DMS 273 (cell line): ENCODE measurements at regions not wholly inside any gene's neighbourhood (a gene's known extent, or its start where the extent isn't known, plus 50 kb on each side); places are given as distances from the start of the nearest gene placed in this dataset.

ENCODE experiments used
- DNase-seq: peaks from one replicate; lab custom pipeline; 2025; ENCODE audit not compliant: unreplicated experiment; lab: John Stamatoyannopoulos, UW

DNA sequence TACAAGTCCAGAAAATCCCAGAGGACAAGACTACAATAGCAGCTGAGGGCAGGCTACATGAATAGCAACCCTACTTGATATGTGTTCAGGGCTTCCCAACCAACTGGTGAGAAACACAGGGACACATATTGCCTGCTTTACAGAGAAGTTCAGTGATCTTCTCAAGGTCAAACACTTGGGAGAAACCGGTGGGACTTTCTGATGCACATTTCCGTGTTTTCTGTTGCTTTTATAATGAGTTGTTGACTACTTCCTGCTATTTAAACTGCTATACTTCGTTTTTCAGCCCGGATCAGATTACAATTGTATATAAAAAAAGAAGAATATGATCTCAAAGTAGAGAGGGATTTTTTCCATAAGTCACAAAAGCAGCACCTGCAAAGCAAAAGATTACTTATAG, 175.1 kb downstream of the SNX18 start:
- DNase-seq = no peak

DNA sequence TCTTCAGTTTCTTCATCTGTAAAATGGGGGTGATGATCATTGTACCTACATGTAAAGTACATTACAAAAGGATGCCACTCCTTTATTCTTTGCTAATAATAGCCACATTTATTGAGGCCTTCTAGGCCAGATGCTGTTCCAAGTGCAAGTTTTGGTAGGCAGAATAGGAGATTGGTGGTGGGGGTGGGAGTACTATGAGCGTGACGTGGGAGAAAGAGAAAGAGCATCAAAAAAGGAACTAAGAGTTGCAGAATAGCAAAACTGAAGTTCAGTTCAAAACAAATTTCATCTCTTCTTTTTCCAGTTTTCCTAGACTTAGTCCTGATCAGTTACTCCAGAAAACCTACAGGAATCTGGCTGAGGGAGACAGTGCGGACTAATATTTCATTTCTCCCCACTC, 174.1 kb downstream of the SNX18 start:
- DNase-seq = no peak

DNA sequence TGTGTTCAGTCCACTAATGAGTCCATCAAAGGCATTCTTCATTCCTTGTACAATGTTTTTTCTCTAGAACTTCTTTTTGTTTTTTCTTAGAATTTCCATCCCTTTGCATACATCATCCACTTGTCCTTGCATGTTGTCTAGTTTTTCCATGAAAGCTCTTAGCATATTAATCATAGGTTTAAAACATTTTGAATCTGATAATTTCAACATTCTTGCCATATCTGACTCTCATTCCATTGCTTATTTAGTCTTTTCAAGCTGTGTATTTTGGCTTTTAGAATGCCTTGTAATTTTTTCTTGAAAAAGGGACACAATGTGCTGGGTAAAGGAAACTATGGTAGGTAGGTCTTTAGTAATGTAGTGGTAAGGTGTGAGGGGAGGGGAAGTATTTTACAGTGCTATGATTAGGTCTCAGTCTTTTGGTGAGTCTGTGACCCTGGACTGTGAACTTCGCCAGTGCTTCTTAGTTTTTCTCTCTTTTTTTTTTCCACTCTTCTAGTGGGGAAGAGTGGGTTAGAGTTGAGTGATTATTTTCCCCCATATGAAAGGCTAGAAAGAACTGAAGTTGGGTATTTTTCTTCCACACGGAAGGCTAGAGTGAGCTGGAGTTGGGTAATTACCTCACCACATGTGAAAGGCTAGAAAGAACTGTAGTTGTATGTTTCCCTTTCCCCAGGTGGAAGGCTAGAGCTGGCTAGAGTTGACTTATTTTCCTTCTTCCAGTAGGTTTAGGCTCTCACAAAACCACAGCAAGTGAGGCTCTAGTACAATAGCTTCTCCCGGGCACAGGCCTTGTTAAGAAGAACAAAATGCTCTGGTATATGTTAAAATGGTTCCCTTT, 172.1 kb downstream of the SNX18 start:
- no peak for DNase-seq

DNA sequence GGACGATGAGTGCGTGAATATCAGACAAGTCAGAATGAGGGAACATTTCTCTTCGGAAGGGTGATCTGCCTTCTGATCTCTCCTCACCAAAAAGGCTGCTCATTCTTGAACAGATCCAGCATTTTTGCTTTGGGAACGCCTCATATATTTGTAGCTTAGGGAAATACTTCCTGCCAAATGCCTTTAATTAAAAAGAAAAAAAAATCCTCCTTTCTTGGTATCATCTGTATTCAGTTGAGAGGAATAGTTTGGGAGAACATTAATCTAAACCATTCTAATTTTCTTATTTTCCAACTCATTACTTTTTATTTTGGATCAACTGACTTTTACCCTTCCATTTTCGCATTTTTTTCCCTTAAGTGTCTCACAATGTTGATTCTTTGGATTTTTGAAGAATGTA, 163.4 kb downstream of the SNX18 start:
- DNase-seq = no peak

DNA sequence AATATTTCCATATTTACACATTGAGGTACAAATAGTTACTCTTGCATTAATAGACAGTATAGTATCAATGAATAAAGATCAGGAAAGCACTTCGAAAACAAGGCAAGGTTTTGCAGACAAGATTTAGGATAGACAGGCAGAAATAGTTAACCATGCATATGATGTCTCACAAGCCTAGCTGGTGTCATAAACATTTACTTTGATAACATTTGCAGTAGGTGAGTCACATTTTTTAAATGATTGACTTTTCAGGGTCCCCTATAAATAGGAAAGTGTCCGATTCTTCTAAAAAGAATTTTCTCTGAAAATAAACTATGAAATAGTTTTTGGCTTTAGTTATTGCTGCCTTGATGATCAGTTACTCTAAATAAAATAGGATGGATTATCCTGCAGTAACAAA, 162.1 kb downstream of the SNX18 start:
- no peak for DNase-seq

DNA sequence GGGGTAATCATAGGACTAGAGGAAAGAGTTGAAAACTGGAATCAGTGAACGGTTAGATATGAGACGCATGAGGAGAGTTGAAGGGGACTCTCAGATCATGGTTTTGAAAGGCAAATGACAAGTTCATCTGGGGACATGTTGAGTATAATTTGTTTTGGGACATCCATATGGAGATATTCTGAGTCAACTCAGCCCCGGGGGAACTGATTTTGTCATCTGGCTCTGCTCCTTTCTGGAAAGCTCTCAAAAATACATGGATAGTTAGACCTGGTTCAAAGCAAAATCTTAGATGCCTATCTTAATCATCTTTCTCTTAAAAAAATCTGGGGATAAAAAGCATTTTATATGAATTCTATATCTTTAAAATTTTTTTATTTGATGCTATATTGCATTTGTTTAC, 161.2 kb downstream of the SNX18 start:
- peak; percentile 64 for DNase-seq

DNA sequence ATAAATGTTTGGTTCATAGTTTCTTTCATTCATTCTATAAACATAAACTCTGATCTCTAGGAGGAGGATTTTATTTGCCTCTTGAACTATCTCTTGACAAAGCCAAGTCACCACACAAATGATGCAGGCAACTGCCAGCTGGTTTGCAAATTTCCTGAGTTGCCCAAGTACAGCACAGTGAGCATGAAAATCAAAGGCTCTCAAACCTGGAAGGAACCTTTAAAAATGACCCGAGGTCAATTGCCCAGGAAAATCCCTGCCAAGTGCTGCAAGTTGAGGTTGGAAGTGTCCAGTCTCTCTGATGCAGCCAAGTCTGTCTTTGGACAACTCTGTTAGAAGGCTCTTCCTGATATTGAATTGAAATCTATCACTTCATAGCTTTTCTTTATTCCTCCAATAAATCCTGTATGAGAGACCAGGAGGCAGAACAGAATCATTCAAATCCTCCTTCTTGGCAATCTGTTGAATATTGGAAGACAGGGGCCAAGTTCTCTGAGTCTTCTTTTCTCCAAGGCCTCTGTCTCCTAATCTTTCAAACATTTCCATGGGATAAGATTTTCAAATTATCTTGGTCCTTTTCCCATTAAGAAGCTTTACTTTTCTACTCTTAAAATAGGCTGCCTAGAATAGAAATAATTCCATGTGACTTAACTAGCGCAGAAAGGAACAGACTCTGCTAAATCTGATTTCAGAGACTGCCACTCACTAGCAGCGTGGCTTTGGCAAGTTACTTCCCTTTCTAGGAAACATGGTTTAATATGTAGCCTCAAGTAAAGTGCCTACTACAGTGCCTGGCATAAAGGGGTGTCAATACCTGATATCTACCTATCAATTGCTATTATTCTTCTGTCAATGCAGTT, 159.2 kb downstream of the SNX18 start:
- DNase-seq = no peak

DNA sequence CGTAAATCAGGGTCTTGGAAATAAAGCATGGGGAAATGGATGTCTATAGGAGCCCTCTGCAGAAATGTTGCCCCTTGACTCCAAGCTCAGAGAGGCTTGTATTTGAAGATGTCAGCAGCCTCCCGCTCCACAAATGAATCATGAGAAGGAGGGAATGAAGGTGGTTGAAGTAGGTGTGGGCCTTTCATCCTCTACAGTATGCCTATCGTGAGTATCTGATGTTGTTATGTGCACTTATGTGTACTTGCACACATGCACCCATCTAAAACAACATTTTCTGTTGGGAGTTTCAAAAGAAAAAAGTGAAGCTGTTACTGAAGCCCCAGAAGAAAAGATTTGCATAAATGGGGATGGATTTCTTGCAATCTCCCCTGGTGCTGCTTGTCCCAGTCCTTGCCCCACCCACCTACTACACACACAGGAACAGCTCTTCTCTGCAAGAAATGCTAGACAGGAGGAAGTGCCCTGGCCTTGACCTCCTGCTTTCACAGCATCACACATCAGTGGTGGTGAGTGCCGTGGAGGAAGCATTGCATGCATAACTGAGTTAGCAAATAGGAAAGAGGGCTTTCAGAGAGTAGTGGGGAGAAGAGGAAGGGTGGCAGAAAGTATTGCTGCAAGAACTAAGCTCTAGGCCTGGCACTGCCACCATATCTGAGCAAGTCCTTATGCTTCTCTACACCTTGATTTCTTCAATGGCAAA, 156.1 kb downstream of the SNX18 start:
- DNase-seq = no peak

DNA sequence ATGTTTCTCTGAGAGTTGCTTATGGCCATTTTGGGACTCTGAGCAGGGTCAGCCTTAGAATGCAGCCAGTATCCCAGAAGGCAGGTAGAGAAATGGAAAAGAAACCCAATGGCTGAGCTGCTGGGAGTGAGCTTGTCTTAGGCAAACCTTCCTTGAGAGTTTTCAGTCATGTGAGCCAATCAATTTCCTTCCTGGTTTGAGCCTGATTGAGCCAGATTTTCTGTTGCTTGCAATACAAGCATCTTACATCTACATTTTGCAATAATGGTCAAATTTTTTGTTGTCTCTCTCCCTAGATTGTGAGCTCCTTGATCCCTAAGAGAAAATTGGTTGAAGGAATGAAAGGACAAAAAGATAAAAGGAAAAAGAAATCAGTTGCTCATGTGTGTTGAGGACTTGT, 155.3 kb downstream of the SNX18 start:
- no peak for DNase-seq

DNA sequence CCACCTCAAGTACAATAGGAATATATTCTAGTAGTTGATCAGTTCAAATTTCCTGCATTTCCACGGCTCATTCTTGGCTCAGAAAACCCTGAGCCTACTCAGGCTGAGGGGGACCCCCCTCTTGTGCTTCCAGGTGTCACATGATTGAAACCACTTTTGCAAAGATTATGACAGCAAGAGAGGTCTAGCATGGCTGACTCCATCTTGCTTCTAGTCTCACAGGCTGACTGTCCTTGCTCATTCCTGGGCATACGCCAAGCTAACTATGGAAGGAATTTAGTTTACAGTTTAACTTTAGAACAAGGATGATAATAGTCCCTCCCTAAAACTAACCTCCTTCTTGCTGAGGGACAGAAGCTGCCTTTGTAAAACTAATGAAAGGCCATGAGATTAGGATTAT, 154.1 kb downstream of the SNX18 start:
- DNase-seq = no peak

DNA sequence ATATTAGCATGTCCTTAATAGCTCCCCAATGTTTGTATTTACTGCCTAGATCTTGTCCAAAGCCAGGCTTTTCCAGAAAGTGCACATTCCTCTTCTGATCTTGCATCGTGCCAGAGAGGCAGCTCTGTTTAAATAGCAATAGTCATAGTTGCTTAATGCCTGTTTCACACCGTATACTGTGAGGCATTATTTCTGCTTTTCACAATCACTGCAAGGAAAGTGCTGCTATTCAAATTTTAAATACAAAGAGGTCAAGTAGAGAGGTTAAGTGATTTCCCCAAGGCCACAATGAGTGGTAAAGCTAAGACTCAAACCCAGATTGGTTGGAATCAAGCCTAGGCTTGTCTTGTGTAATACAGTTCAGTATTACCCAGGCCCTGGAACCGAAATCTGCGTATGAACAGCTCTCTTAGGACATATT, 153.6 kb downstream of the SNX18 start:
- peak; percentile 22 for DNase-seq

DNA sequence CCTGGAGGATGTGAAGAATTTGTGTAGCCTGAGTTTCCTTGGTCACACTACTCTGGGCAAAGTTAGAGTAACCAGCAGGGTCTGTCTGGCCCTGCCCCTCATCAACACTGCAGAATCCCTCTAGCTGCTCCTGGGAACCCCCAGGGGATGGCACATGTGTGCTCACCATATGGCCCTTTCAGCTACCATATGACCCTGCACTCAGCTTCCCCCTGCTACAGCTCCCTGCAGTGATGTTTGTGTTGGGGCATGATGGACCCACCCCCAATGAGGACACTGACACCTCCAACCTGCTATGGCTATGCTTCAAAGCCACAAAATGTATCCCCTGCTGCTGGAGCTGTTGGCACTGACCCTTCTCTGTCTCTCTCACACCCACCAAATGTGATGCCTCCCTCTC, 152.7 kb downstream of the SNX18 start:
- peak; percentile 97 for DNase-seq

DNA sequence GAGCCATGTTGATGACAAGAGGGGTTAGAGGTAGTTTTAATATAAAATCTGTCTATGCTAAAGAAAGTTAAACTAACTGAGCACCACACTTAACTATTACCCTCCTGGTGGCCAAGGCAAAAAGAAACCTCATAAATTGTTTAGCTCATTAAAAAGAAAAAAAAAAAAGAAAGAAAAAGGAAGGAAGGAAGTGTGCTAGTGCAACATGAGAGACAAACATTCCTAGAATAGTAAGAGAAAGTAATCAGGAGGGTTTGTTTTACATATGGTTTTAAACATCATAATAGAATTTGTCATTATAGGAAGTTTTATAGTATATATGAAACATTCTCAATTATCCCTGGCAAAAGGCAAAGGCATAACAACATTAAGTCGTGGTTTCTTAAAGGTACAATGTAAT, 152.3 kb downstream of the SNX18 start:
- DNase-seq = peak; percentile 42

DNA sequence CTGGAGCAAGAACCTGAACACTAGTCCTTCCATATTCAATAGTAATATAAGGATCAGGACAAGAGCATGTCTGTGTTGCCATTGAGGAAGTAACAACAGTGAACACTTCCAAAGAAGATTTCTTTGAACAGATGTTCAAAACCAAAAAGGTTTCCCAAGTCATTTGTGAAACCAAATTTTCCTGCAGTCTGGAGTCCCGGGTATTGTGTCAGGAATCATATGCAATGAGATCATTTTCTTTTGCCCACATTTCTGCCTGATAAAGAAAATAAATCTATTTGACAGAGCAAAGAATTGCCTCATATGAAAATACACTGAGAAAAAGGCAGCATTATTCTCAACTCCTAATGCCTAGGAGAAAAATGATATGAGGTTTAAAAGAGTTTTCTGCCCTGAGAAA, 151.7 kb downstream of the SNX18 start:
- peak; percentile 53 for DNase-seq

DNA sequence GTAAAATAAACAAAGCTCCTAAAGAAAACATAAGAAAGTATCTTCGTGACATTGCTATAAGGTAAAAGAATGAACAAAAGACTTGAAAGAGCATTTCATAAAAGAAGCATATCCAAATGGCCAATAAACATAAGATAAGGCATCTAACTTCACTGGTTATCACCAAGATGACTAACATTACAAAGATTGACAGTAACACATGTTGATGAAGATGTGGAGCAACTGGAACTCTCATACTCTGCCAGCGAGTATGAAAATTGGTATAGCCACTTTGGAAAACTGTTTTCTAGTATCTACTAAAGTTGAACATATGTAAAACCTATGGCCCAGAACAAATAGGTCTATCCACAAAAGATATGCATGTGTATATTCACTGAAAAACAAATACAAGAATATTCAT, 150.5 kb downstream of the SNX18 start:
- no peak for DNase-seq

DNA sequence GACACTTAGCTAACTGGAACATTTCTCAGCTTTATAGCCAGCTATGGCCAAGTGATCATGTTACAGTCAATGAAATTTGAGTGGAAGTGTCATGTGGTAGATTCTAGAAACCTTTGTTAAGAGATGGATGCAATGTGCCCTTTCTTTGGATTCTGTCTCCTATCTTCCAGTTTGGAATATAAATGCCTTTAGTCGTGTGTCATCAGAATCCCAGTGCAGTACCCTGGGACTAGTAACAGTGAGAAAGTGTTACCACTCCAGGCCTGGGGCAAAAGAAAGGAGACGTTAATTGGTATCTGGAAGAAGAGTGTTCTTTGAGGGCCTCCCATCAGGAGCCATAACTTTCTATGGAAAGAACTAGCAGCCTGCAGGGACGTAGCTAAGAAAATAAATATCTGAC, 149.6 kb downstream of the SNX18 start:
- DNase-seq = no peak

DNA sequence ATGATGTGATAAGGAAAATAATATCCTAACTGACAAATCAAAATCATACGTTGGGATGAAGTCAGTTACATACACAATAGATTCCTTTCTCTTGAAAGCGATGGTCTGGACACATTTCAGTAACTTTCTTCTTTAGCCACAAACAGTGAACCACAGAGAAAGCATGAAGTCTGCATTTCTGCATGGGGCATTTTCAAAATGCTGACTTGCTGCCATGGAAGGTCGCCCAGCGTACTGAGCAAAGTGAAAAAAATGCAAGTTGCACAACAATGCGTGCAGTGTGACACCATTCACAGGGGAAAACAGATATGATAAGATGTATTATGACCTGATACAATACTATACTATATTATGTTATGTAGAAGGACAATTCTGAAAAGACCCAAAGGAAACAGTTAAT, 146.3 kb downstream of the SNX18 start:
- DNase-seq = no peak

DNA sequence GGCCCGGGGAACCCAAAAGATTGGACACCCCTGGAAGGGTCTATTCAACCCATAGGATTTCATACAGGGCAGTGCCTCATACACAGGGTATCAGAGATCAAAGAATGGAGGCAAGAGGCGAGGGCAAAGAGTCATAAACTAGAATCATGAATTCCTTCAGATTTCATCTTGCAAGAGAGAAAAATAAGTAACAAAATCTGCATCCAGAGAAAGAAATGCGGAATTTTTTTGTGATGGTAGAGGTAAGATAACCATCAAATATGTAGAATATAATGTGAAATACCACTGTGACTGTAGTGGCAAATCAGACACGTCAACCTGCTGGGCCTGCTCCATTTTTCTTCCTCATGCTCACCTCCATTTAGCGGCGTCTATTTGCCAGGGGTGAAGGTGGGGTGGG, 143.6 kb downstream of the SNX18 start:
- no peak for DNase-seq

DNA sequence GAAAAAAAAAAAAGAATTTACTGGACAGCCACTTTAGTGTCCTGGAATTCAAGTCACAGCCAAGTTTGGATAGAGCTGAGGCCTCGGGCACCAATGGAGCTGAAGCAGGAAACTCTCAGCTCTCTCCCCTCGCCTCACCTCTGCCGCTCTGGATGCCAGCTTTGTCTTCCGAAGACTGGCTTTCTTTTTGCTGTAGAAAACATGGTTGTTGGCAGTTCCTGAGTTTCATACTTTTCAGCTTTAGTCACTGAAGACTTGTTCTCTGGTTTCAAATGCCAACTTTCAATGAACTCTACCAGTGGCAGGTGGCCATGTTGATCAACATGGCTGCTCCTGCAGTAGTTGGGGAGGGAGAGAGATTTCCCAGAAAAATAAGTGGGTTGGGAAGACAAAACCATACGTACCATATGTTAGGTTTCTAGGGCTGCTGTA, 142.2 kb downstream of the SNX18 start:
- peak; percentile 19 for DNase-seq

DNA sequence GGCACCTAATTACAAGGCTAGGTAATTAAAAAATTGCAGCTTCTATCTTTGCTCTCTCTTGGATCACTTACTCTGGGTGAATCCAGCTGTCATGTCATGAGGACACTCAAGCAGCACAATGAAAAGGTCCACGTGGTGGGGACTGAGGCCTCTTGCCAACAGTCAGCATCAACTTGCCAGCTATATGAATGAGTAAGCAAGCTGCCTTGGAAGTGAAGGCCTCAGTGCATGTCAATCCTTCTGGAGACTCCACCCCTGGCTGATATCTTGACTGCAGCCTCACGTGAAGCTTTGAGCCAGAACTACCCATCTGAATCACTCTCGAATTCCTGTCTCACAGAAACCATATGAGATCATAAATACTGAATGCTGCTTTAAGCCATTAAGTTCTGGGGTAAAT, 140.5 kb downstream of the SNX18 start:
- peak; percentile 22 for DNase-seq

DNA sequence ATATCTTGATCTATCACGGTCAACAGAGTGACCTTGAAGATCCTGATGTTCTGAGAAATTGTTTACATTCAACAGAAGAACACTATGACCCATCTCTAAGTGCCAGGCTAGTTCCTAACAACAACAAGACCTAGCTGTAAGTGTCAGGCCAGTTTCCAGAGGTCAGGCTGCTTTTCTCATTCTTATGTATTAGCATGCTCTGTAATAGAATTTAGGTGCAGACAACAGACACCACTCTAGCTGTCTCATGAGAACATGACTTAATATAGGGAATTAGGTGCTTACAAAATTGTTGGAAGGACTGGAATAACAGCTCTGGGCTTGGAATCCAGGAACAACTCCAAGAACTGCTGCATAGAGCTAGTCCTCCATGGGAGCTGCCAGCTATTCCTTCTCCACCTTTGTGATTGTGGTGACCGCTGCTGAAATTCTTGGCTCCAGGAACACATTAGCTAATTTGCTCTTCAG, 138.7 kb downstream of the SNX18 start:
- DNase-seq = no peak

DNA sequence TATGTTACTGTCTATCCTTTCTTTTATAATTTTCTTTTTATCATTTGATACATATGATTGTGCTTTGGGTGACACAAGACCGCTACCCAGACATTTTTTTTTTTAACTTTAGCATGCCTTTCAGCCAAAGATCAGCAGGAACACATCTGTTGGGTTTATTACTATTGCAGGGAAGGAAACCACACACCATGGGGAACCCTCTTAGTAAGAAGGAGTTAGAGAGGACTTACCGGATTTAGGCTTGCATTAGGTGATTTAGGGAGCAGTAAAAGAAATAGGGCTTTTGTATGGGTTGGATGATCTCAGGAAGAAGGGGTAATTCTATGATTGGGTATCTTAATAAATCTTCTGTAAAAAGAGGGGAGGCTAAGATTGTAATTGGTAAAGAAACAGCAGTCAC, 138.2 kb downstream of the SNX18 start:
- DNase-seq = no peak
